ENCODE measurements at regions not wholly inside any gene's neighbourhood (a gene's known extent, or its start where the extent isn't known, plus 50 kb on each side); places are given as distances from the start of the nearest gene placed in this dataset.
"Not testable (repeated sequence)": the region's sequence is repeated elsewhere in the genome, so short reads cannot be mapped to it uniquely, and the experiment has no call there.

DNA sequence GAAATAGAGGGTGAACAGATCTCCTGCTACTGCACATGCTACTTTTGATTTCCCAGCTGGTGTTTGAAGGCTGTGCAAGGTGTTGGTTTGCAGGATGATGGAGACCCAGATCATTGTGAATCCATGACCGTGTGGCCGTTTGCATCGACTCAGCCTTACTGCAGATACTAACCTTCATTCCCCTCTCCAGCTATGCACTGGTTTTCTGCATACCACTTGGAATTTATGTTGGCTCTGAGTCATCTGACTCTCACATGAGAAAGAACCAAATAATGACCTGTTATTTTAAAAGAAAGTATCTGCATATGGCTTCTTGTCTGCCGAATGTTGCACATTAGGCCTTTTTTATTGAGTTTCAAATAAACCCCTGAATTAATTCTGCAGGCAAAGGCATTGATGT lies 183.3 kb upstream of the PRKX start:
- TF ChIP-seq, protein P1, sequence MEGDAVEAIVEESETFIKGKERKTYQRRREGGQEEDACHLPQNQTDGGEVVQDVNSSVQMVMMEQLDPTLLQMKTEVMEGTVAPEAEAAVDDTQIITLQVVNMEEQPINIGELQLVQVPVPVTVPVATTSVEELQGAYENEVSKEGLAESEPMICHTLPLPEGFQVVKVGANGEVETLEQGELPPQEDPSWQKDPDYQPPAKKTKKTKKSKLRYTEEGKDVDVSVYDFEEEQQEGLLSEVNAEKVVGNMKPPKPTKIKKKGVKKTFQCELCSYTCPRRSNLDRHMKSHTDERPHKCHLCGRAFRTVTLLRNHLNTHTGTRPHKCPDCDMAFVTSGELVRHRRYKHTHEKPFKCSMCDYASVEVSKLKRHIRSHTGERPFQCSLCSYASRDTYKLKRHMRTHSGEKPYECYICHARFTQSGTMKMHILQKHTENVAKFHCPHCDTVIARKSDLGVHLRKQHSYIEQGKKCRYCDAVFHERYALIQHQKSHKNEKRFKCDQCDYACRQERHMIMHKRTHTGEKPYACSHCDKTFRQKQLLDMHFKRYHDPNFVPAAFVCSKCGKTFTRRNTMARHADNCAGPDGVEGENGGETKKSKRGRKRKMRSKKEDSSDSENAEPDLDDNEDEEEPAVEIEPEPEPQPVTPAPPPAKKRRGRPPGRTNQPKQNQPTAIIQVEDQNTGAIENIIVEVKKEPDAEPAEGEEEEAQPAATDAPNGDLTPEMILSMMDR (IDR thresholded peaks at IDR 0.05) = not testable (repeated sequence)
- not testable (repeated sequence) for TF ChIP-seq POLR2A (IDR thresholded peaks at IDR 0.05)

All from Peyer's patch (tissue), 4 donors.